DOHH2 (cell line): ENCODE measurements at regions not wholly inside any gene's neighbourhood (a gene's known extent, or its start where the extent isn't known, plus 50 kb on each side); places are given as distances from the start of the nearest gene placed in this dataset.

Experiments used
- H3F3A ChIP-seq: fragments of 200-600 bp; sonication (generic), shearing (Covaris generic); 2 replicates; pipeline ENCODE4 v1.6.0; 2016; ENCODE audit warnings: antibody characterized with exemption, mild to moderate bottlenecking; ENCODE audit not compliant: control insufficient read depth, insufficient read depth
- H3K27ac ChIP-seq: fragments of 200-600 bp; sonication (generic); 2 replicates; pipeline ENCODE4 v1.5.1; 2014; ENCODE audit warnings: low read depth, mild to moderate bottlenecking, low read length, moderate library complexity
- H3K27me3 ChIP-seq: fragments of 200-600 bp; sonication (generic); 2 replicates; pipeline ENCODE4 v1.6.1; 2014; ENCODE audit warnings: mild to moderate bottlenecking, low read length, mixed read lengths; ENCODE audit not compliant: control insufficient read depth
- H3K36me3 ChIP-seq: fragments of 200-600 bp; sonication (generic); 2 replicates; pipeline ENCODE4 v1.6.1; 2014; ENCODE audit warnings: mild to moderate bottlenecking, low read length, moderate library complexity, mixed read lengths; ENCODE audit not compliant: control insufficient read depth
- H3K4me1 ChIP-seq: fragments of 200-600 bp; sonication (generic); 2 replicates; pipeline ENCODE4 v1.6.1; 2014; ENCODE audit warnings: mild to moderate bottlenecking, low read length, mixed read lengths; ENCODE audit not compliant: control insufficient read depth
- H3K4me2 ChIP-seq: fragments of 200-600 bp; sonication (generic); 2 replicates; pipeline ENCODE4 v1.6.0; 2014; ENCODE audit warnings: mild to moderate bottlenecking, low read length, moderate library complexity
- H3K4me3 ChIP-seq: fragments of 200-600 bp; sonication (generic); 2 replicates; pipeline ENCODE4 v1.5.1; 2014; ENCODE audit warnings: mild to moderate bottlenecking, low read length, mixed read lengths
- H3K79me2 ChIP-seq: fragments of 200-600 bp; sonication (generic); 2 replicates; pipeline ENCODE4 v1.6.1; 2014; ENCODE audit warnings: mild to moderate bottlenecking, low read length, mixed read lengths; ENCODE audit not compliant: control insufficient read depth
- H3K9me2 ChIP-seq: fragments of 200-600 bp; sonication (generic); replicated peaks from 2 replicates; pipeline ENCODE4 v1.6.1; 2014; ENCODE audit warnings: mild to moderate bottlenecking, low read length, mixed read lengths; ENCODE audit not compliant: control insufficient read depth
- H3K9me3 ChIP-seq: fragments of 200-600 bp; sonication (generic); 2 replicates; pipeline ENCODE4 v1.6.1; 2014; ENCODE audit warnings: antibody characterized with exemption, low read length, mixed read lengths; ENCODE audit not compliant: control insufficient read depth, insufficient read depth
- H4K20me1 ChIP-seq: fragments of 200-600 bp; sonication (generic); 2 replicates; pipeline ENCODE4 v1.6.0; 2014; ENCODE audit warnings: low read depth, mild to moderate bottlenecking, antibody characterized with exemption, low read length, moderate library complexity; ENCODE audit not compliant: control insufficient read depth, insufficient read depth
- EZH2phosphoT487 ChIP-seq: fragments of 200-600 bp; sonication (generic); IDR thresholded peaks from 2 replicates; pipeline ENCODE4 v1.6.1; 2017; ENCODE audit warnings: borderline replicate concordance, mild to moderate bottlenecking, antibody characterized with exemption, low read length, moderate library complexity, mixed read lengths
- TF ChIP-seq, protein P1 (sequence below): fragments of 200-600 bp; sonication (generic); IDR thresholded peaks from one replicate; pipeline ENCODE4 v1.5.1; 2014; ENCODE audit warnings: antibody characterized with exemption, mild to moderate bottlenecking, low read depth, low read length; ENCODE audit not compliant: poor library complexity, severe bottlenecking

DNA sequence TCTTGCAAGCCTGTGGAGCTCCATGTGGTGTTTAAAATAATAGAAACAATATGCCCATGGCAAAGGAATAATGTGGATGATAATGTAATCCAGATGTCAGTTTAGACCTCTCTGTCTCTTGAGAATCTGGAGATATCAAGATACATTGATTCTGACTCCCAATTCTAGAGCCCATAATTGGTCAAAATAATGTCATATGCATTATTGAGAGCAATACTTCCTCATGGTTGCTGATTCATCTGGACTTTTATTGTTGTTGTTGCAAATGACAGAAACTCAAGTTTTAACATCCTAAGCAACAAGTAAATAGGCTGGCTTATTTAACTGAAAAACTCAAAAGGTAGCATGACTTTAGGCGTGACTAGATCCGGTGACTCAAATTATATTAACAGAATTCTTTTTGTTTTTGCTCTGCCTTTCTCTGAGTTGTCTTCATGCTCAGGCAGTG is 152.1 kb downstream of the PCSK1 start:
- no peaks in the 10 kb centered on the region for H3F3A ChIP-seq
- no peak overlapping the region for H3K27ac ChIP-seq
- no peak overlapping the region for H3K4me3 ChIP-seq
- H3K9me2 ChIP-seq = no peaks in the 10 kb centered on the region
- H4K20me1 ChIP-seq = no peaks in the 10 kb centered on the region
- no peaks in the 10 kb centered on the region for H3K36me3 ChIP-seq
- no peak overlapping the region for H3K4me2 ChIP-seq
- no peaks in the 10 kb centered on the region for H3K27me3 ChIP-seq
- H3K4me1 ChIP-seq = no peaks in the 10 kb centered on the region
- no peaks in the 10 kb centered on the region for H3K79me2 ChIP-seq
- TF ChIP-seq, protein P1, sequence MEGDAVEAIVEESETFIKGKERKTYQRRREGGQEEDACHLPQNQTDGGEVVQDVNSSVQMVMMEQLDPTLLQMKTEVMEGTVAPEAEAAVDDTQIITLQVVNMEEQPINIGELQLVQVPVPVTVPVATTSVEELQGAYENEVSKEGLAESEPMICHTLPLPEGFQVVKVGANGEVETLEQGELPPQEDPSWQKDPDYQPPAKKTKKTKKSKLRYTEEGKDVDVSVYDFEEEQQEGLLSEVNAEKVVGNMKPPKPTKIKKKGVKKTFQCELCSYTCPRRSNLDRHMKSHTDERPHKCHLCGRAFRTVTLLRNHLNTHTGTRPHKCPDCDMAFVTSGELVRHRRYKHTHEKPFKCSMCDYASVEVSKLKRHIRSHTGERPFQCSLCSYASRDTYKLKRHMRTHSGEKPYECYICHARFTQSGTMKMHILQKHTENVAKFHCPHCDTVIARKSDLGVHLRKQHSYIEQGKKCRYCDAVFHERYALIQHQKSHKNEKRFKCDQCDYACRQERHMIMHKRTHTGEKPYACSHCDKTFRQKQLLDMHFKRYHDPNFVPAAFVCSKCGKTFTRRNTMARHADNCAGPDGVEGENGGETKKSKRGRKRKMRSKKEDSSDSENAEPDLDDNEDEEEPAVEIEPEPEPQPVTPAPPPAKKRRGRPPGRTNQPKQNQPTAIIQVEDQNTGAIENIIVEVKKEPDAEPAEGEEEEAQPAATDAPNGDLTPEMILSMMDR = no peak
- no peak for TF ChIP-seq EZH2phosphoT487
- H3K9me3 ChIP-seq = no peaks in the 10 kb centered on the region

GRCh38 chr5:96279801-96280542 is 153.1 kb downstream of the PCSK1 start:
- H3K79me2 ChIP-seq = no peaks in the 10 kb centered on the region
- no peak overlapping the region for H3K4me3 ChIP-seq
- H3K9me3 ChIP-seq = no peaks in the 10 kb centered on the region
- H4K20me1 ChIP-seq = no peaks in the 10 kb centered on the region
- TF ChIP-seq, protein P1 = no peak
- TF ChIP-seq EZH2phosphoT487 = no peak
- no peaks in the 10 kb centered on the region for H3F3A ChIP-seq
- H3K36me3 ChIP-seq = no peaks in the 10 kb centered on the region
- H3K4me1 ChIP-seq = no peaks in the 10 kb centered on the region
- no peaks in the 10 kb centered on the region for H3K27me3 ChIP-seq
- no peak overlapping the region for H3K4me2 ChIP-seq
- H3K27ac ChIP-seq = no peak overlapping the region
- H3K9me2 ChIP-seq = no peaks in the 10 kb centered on the region

DNA sequence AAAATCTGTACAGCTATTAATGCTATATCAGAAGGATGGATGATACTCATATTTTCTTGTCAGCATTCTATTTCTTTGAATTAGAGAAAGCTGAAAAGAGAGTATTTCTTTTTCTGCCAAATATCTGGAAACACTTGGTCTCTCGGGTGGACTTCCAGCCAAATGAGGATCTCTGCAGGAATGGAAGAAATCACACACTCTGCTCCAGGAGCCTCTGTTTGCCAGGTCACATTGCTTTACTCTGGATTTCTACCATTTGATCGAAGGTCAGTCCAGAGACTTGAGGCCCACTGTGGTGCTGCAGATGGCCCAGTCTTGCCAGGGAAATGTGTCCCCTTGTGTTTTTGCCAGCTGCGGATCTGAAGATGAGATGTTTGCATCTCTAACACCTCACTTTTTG is 154.1 kb downstream of the PCSK1 start:
- no peaks in the 10 kb centered on the region for H3F3A ChIP-seq
- H4K20me1 ChIP-seq = no peaks in the 10 kb centered on the region
- no peaks in the 10 kb centered on the region for H3K9me3 ChIP-seq
- no peak for TF ChIP-seq EZH2phosphoT487
- TF ChIP-seq, protein P1 = no peak
- no peak overlapping the region for H3K4me3 ChIP-seq
- H3K27ac ChIP-seq = no peak overlapping the region
- no peaks in the 10 kb centered on the region for H3K79me2 ChIP-seq
- no peaks in the 10 kb centered on the region for H3K9me2 ChIP-seq
- H3K36me3 ChIP-seq = no peaks in the 10 kb centered on the region
- no peak overlapping the region for H3K4me2 ChIP-seq
- H3K27me3 ChIP-seq = no peaks in the 10 kb centered on the region
- H3K4me1 ChIP-seq = no peaks in the 10 kb centered on the region
